NCI-H510A (cell line): ENCODE measurements at regions not wholly inside any gene's neighbourhood (a gene's known extent, or its start where the extent isn't known, plus 50 kb on each side); places are given as distances from the start of the nearest gene placed in this dataset.
"Not testable (repeated sequence)": the region's sequence is repeated elsewhere in the genome, so short reads cannot be mapped to it uniquely, and the experiment has no call there.

Experiments
- DNase-seq: peaks from one replicate; lab custom pipeline; 2025; lab: John Stamatoyannopoulos, UW

DNA sequence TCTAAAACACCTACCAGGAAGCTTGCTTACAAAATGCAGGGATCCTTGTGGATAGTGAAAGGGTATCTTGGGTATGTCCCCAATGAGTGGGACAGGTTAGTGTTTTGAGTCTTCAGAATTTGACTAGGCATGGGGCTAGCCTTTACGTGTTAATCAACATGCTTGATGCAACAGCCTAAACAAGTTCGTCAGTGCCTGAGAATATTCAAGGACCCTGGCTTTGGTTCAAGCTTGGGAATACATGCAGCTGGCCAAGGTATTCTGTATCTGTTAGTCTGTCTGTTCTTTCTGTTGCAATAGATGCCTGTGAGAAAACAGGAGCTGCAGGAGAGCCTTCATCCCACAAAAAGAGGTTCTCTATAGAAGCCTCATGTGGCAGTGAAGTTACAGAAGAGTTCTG is 149.5 kb downstream of the CCNG2 start:
- DNase-seq: no peak

DNA sequence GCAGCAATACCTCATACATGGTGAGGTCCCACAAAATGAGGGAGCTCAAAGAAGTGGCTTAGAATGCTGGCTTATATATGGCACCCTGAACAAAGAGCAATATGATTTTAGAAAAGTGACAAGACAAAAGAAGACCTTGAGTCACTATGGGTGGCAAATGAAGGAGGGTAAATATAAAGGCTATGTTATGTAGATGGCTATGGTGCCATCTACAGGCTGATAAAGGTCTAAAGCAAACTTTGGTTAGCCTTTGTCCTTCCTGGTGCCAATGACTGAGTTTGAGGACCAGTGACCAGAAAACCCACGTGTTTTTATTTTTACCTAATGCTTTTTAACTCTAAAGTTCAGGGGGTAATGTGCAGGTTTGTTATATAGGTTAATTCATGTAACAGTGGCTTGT is 151.8 kb downstream of the CCNG2 start:
- DNase-seq: peak; percentile 5

DNA sequence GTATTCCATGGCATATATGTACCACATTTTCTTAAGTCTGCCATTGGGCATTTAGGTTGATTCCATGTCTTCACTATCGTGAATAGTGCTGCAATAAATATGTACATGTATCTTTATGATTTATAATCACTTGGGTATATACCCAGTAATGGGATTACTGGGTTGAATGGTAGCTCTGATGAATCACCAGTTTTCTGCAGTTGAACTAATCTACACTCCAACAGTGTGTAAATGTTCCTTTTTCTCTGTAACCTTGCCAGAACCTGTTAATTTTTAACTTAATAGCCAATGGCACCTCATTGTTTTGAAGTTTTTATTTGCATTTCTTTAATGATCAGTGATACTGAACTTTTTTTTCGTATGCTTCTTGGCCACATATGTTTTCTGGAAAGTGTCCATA is 152.5 kb downstream of the CCNG2 start:
- DNase-seq: no peak

DNA sequence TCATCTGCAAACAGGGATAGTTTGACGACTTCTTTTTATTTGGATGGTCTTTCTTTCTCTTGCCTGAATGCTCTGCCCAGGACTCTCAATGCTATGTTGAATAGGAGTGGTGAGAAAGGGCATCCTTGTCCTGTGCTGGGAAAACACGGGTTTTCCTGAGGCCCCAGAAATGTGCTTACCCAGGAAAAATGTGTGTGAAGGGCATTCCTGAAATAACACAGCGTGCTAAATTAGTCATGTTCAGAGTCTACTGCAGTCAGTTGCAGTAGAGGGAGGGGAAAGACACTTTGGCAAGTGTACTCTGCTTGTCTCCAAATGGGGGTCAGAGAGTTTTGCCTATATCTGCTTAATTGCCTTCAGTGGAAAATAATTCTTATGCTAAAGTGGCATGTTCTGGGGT is 153.9 kb downstream of the CCNG2 start:
- no peak for DNase-seq

DNA sequence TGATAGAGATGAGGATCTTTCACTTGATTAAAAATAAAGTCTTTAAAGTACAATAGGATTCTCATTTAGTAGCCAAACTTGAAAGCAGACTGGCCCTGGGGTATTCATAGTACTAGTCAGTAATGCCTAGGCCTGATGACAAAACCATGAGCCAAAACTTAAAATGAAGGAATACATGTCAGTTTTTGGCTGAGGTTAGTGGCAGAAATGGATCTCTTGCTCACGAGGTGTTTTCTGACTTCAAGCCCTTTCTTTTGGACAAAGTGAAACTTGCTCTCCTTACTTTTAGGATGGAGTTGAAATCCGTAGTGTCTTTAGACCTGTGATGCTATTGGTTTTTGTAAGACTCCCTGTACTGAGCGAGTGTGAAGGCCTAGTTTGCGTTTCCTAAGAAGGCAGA is 157.7 kb downstream of the CCNG2 start:
- no peak for DNase-seq

DNA sequence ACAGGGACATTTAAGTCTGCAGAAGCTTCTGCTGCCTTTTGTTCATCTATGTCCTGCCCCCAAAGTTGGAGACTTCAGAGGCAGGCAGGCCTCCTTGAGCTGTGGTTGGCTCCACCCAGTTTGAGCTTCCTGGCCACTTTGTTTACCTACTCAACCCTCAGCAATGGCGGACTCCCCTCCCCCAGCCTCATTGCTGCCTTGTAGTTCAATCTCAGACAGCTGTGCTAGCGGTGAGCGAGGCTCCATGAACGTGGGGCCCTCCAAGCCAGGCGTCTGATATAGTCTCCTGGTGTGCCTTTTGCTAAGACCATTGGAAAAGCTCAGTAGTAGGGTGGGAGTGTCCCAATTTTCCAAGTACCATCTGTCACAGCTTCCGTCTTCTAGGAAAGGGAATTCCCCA is 170.1 kb downstream of the CCNG2 start:
- DNase-seq: no peak

DNA sequence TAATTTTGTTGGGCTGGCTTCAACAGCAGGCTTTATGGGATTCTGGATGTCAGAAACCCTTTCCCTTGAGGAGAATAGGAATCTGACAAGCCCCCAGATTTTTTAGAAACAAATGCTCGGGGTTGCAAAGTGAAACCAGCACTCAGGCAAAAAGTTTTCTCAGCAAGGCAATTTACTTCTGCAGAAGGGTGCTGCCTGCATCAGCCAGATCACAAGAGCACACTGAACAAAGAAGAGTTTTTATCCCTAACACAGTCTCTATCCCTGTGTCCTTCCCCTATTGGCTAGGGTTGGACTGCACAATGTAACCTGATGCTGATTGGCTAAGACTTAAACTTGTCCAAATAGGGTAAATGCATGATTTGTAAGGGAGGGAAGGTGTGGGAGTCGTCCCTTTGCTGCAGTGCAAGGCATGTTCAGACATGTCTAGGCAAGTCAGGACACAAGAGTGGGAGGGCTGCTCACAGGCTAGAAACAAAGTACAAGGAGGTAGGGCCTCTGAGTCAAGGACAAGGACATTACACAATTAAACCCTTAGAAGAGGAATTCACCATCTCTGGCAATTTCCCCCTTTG is 175.8 kb downstream of the CCNG2 start:
- DNase-seq: no peak

DNA sequence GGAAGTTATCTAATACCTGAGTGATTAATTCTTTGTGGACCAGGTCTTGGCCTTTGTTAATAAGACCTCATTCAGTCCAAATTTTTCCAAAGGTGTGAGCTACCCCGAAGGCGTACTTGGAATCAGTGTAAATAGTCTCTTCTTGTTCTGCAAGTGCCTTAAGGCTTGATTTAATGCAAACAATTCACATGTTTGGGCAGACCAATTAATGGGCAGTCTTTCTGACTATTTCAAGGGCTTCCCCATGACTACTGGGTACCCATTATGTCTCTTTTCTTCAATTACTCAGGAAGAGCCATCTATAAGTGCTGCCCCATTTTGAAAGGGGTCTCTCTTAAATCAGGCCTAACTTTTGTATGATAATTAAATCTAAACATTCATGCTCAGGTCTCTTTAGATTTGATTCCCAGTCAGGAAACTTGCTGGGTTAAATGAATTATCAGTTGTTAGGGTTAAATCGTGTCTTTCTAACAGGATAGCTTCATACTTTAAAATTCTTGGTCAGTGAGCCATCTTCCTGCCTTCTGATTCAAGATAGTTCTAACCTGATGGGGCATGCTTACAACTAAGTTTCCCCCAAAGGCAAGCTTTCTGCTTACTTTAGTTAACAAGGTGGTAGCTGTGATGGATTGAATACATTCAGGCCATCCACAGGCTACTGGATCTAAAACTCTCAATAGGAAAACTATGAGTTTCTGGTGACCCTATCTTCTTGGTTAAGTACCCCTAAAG is 179.6 kb downstream of the CCNG2 start:
- no peak for DNase-seq

DNA sequence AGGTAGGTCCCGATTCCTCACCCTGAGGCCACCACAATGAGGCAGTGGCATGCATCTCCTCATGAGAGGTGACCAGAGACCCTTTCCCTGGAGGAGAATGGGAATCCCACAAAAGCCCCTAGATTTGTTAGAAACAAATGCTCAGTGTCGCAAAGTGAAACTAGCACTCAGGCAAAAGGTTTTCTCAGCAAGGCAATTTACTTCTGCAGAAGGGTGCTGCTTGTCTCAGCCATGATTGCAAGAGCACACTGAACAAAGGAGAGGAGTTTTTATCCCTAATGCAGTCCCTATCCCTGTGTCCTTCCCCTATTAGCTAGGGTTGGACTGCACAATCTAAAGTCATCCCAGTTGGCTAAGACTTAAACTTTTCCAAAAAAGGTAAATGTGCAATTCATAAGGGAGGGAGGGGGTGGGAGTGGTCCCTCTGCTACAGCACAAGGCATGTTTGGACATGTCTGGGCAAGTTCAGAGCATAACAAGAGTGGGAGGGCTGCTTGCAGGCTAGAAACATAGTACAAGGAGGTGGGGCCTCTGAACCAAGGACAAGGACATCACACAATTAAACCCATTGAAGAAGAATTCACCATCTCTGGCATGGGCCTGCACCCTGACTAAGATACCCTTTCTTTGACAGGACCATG is 185.3 kb downstream of the CCNG2 start:
- DNase-seq: no peak

DNA sequence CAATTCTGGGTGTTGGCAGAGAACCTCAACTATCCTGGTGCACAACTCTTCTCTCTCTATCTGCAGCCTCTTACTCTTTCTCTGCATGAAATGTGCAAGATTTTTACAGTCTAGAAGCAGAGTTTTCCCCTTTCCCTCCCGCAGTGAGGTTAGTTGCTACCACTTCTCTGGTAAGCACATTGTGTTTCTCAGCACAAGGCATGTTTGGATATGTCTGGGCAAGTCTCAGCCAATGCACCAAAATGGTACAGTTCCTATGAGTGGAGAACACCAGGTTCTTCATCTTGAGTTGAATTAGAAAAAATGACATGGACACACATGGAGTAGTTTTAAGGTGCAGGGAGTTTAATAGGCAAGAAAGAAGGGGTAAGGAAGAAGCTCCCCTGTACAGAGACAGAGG is 187.0 kb downstream of the CCNG2 start:
- no peak for DNase-seq

DNA sequence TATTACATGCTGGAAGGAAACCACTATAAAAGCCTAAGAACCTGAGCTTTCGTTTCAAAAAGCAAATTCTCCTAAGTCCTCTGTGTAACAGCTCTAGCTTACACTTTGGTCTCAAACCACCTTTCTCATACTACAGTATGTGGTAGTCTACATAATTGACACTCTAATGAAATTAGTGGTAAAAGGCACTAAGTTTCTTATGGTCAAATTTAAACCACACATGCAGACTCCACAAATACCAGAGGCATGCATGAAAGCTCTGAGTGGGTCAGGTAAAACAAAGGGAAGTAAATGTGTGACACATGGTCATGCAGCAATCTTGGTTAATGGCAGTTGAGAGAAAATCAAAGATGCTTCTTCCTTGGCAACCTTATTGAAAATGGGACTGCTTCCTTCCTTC is 187.8 kb downstream of the CCNG2 start:
- no peak for DNase-seq

DNA sequence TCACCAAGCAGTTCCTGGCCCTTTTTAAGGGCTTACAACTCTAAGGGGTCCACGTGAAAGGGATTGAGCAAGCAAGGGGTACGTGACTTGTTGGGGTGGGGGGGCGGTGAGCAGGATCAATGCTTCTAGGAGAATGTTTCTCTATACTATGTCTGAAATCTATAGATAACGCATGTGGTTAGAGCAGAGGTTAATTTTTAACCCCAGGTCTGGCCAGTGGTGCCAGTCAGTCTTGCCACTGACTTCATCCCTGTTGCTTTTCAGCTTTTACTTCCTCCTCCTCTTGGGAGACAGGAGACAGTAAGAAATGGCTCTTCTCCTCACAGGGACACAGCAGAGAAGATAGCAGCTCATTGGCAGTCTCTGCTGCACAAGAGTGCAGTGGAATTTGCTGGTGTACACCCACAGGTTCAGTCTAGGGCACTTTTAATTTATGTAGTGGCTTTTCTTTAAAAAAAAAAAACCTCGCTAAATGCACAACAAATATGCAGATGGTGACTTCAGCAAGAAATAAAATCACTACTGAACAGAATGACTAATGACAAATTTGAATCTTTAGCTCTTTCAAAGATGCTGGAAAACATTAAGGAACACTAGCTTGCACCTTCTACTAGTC is 190.5 kb downstream of the CCNG2 start:
- no peak for DNase-seq

DNA sequence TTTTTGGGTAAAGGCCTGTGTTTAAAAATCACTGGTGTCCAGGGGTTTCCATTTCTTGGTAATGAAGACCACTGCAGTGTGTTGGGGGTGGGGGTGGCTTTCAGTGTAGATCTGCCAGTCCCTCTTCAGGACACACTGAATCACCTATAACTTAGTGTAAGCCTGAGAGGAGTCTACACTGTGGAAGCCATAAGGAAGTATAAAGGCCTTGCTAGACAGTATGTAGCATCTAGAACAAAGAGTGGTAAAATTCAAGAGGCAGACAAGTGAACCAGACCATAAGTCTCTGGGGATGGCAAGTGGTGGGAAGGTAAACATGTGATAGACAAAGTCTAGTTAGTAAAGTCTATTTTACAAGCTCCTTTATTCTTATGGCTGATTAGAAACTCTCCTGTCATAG is 191.8 kb downstream of the CCNG2 start:
- DNase-seq: no peak

DNA sequence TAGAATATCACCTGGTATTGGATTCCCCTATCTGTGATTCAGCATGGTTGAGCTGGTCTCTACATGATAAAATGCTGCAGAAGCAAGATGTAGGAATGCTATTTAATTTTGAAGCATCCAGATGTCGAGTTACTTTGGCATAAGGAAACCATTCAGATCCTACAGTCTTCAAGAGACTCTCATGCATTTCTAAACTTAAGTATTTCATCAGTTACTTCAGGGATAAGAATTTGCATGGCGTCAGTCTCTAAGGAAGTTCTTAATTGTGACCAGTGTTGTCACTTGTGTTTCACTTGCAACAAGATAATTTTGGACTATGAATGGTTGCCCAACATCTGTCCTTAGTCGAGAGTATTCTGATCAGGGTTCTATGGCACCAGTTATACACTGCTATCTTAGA is 192.4 kb downstream of the CCNG2 start:
- DNase-seq: no peak

DNA sequence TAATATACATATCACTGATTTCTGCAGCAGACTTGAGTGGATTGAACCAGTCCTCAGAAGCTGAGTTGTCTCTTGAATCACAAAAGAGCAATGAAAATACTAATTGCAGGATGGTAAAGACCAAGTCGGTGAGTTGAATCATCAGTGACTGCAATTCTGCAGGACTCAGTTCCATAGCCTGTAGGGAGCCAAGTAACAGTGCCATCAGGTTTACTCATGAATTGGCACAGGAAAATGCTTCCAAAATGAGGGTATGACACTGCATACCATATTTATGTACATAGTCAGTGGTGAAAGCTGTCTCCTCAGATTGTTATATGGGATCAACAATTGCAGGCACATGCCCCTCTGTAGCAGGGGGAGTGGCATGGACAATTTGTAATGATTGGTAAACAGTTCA is 192.8 kb downstream of the CCNG2 start:
- DNase-seq: no peak

DNA sequence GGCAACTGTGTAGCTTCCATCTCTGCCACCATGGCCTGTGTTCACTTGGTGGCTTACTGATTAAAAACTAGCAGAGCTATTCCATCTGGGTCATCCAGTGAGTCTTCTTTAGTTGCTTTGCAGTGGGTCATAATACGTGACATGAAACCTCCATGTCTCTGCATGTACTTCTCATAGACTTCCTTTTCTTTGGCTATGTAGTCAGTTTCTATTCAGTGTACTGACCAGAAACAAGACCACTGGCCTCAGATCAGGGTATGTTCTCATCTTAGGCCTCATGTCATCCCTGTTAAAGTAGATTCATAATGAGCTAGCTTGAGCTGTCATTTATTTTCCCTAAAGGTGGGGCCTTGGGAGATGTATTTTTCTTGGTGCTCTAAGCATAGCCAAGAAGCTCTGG is 195.2 kb downstream of the CCNG2 start:
- no peak for DNase-seq

DNA sequence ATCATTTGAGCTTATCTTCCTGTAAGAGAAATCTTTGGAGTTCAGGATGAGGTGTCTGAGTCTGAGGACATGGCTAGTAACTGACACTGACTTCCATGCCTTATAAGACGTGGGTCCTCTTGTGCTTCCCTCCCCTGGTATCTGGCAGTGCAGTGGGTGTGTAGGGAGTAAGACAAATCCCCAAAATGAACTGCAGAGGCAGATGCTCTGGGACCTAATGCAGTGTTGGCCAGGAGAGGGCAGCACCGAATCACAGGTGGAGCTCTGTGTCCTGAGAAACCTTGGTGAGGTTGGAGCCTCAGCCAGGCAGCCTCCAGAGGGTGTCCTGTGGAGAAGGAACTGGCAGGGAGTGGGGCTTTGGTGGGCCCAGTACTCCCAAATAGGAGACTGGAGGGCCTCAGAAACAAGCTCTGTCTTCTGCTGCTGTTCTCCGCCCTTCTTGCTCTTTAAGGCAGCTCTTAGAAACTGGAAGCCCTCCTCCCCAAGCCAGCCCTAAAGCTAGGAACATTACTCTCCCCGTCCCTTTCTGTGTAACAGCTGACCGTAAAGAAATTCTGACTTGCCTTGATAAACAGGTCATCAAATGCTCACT is 196.8 kb downstream of the CCNG2 start:
- DNase-seq: not testable (repeated sequence)

DNA sequence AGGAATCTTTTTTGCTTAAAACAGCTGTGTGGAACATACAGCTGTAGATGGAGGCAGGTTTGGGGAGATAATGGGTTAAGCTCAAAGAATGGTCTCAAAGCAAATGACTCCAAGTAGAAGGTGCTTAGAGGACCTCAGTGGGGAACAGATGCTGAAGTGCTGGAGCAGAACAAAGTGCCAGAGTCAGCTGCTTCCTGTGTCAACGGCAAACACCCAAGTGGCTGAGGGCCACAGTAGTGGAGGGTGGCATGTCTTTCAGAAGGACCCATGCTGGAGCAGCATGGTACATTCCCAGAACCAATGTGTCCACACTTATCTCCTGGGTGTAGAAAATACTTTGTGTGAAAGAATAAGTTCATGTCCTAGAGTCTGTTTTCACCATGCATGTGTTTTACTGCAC is 197.5 kb downstream of the CCNG2 start:
- peak; percentile 72 for DNase-seq

DNA sequence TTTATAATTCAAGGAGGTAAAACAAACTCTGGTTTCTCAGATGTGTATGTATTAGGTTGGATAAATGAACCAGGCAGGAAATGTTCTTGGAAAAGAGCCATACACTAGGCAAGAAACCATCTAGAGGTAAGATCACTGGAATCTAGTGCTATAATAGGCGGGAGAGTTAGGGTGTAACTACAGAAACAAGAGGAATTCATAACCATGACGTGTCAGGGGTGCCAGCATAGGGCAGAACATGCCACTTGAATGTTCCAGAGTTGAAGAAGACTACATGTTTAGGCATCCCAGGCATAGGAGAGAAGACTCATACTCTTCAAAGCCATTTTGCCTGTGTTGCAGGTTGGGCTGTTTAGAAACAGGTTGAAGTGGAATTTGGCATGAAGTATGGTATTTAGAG is 198.7 kb downstream of the CCNG2 start:
- DNase-seq: no peak

DNA sequence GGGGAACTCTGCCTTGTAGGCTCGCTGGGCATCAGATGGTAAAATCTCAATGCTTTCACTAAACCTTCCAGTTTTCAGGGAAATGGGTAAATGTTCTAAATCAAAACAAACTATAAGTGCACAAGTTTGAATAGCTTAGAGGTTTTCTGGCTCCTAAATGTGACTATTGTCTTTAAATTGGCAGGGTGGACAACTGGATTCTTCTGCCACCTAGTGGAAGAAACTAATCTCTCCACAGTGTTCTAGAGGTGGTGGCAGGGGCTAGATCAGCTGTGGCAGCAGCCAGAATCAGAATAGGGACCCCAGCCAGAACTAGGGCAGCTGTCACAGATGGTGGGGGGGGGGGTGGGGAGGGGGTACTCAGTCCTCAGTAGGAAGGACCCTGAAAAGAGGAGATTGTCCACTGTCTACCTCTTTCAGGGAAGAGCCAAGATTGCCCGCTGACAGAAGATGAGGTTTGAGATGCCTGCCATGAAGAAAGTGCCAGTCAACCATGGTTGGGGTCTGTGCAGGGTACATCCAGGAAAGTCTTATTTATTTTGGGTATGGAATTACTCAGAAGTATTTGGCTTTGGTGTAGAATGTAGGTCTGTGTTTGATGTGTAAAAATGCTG is 201.4 kb downstream of the CCNG2 start:
- DNase-seq: no peak

DNA sequence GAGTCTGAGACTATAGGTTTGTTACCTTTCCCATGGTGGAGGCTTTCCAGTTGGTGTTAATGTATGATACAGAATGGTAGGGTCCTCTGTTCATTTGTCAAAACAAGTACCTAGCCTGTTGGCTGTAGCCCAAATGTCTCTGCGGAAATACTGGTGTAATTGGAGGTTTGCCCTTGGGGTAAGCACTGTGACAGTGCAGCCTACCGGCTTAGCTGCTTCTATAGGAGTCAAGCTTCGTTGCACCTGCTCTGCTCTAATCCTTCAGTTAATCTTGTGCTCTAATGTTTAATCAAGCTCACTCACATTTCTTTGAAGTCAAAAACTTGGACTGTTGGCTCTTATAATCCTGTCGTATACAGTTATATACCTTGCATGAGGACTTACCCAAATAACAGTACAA is 203.4 kb downstream of the CCNG2 start:
- peak; percentile 65 for DNase-seq

DNA sequence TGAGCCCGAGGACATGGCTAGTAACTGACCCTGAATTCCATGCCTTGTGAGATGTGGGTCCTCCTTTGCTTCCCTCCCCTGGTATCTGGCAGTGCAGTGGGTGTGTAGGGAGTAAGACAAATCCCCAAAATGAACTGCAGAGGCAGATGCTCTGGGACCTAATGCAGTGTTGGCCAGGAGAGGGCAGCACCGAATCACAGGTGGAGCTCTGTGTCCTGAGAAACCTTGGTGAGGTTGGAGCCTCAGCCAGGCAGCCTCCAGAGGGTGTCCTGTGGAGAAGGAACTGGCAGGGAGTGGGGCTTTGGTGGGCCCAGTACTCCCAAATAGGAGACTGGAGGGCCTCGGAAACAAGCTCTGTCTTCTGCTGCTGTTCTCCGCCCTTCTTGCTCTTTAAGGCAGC is 209.9 kb downstream of the CCNG2 start:
- not testable (repeated sequence) for DNase-seq
